NCI-H226 (cell line): ENCODE measurements at regions not wholly inside any gene's neighbourhood (a gene's known extent, or its start where the extent isn't known, plus 50 kb on each side); places are given as distances from the start of the nearest gene placed in this dataset.
A peak's percentile ranks its signal among the peaks of the same experiment; 100 is the strongest.

Source experiments
- DNase-seq: peaks from one replicate; pipeline ENCODE4 v3.0.0-alpha.2; 2015

DNA sequence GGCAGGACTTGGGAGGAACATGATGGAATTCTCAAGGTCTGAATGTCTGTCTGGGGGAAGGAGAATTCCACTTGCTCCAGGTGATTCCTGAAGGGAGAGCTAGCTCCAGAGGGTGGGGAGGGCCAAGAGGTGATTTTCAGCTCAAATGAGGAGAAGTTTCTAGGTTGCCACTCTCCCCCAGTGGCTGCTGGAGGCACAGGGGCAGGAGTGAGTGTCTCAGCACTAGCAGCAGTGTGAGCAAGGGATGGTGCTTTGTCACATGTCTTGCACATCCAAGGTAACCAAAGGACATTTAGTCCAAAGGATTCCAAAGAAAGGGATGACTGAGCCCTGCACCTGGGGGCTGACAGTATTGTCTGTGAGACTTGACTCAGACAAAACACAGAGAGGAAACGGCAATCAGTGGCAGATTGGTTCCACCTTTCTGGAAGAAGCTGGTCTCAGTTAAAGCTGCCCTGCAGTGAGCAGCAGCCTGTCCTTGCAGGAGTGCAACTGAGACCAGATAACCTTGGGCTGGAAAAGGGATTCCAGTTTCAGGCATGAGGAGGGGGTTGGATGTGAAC lies 51.2 kb upstream of the PCBD1 start:
- DNase-seq: no peak

DNA sequence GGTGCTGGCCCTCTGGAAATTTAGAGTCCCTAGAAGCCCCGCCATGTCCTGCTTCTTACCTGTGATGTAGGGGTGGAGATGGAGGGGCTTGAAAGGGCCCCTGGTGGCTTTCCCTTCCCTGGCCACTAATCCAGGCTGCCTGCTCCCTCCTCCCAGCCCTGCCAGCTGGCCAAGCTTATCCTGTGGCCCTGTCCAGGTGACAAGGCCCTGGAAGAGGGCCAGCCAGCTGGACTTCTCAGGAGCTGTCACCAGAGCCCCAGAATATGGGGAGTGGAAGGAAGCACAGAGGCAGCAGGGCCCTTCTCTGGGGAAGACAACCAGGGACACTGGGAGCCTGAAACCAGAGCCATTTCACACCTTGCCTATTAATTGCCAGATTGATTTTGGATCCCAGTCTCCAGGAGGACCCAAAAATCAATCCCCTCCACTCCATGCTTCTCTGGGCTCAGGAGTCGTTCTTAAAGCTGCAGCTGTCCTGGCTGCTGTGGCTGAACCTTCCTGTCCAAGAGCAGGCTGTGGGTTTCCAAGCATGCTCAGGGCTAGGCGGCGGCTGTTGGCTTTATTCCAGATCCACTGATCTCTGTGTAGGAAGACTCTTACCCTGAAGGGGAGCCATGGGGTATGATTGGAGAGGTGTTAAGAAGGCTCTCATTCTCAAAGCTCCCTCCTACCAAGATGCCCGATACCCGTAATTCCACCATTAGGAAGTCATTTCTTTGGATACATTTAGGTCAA lies 52.6 kb upstream of the PCBD1 start:
- DNase-seq: peak; percentile 16

DNA sequence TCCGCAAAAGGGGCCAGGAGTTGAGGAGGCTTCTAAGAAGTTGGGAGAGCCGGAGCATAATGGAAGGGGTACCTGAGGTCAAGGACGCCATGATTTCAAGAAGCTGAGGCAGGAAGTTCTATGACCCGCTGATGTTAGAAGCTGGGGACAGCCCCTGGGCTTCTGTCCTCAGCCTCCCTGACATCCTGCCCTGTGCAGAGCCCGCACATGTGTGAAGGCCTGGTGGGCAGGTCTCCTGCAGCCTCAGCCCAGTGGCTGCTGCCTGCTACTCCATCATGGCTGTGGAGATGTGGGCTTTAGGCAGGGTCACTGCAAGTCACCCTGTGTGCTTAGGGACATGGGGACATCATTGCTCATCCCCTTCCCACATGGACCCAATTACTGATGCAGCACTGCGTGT lies 53.8 kb upstream of the PCBD1 start:
- DNase-seq: no peak

DNA sequence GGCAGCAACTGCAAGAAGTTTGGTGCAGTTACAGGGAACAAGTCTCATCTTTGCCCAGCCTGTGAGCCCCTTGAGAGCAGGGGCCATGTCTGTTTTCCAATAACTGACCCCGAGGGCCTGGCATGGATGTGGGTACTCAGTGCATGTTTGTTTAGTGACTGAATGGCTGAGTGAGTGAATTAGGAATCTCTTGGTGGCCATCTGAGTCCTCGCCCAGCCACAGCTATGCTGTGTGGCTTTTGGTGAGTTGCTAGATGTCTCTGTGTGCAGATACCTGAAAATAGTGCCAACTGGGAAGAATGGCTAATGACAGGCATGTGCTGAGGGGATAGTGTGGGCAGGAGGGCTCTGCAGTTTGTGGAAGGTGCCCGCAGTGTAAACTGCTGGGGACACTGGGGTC lies 54.4 kb upstream of the PCBD1 start:
- no peak for DNase-seq

DNA sequence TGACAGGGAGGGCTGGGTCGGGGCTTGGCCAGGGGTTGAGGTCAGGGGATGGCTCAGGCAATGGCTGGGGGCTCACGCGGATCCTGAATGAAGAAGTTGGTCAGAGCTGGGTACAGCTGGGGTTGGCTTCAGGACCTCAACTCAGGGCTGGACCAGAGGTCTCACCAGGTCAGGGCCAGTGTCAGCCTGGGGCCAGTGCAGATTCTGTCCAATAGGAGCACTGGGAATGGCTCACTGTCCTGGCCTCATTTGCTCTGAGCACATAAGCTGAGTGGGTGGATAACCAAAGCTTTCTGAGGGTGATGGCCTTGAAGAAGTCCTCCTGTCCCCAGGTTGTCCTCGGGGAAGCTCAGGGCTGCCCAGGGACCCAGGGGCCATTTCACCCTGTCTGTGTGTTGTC lies 54.9 kb upstream of the PCBD1 start:
- DNase-seq: no peak

DNA sequence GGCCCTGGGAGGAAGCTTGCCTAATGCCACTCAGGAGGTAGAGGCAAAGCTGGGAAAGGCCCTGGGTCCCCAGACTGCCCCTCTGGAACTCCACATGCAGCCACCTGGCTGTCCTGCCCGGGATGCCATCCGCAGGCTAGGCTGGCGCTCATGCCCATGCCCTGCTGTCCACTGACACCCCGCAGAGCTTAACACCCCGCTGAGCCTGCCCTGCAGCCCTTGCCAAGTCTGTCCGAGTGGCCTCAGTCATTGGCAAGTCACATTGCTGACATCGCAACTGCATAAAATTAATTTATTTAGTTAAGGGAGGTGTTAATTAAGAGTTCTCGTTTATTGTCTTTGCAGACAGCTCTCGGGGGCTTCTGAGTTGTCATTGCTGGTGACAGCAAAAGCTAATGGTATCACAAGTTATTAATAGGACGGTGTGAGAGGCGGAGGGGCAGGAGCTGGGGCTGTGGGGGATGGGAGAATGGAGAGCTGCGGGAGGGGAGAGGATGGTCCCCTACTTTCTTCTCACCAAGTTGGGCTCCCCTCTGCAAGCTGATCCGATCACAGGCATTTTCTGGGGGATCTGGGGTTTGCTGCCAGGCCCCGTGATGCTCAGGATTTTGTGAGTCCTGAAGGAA lies 55.6 kb upstream of the PCBD1 start:
- no peak for DNase-seq

DNA sequence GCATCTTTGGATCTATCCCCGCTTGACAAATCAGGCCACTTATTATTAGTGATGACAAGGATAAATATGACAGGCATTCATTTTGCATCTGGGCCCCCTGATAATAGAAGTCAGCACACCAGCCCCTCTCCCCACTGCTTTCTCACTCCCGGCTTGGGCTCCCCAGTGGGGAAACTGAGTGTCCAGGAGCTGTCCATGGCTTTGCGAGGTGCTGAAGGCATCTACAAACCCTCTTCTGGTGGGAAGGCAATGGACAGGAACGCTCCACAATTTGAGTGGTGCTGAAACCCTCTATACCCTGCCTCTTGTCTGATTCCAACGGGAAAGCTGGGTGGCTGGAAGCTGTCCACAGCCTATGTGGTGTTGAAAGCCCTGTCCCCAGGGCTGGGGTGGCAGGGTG lies 61.7 kb upstream of the PCBD1 start:
- DNase-seq: no peak

DNA sequence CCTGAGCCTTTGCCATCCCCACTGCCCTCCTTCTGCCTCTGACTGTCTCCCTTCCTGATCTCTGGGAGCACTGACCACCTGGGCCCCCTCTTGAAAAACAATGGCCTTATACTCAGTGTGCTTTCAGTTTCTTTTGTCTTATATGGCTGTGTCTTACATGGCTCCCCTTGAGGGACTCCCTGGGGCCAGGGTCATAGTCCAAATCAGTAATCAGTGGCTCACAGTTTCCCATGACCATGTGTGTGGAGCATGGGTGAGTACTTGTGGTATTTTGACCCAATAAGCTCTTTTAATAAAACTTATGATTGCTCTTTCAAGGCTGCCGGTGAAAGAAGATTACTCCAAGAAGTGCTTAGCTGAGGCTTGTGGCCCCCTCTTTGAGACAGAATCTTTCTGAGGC lies 62.4 kb upstream of the PCBD1 start:
- DNase-seq: no peak

DNA sequence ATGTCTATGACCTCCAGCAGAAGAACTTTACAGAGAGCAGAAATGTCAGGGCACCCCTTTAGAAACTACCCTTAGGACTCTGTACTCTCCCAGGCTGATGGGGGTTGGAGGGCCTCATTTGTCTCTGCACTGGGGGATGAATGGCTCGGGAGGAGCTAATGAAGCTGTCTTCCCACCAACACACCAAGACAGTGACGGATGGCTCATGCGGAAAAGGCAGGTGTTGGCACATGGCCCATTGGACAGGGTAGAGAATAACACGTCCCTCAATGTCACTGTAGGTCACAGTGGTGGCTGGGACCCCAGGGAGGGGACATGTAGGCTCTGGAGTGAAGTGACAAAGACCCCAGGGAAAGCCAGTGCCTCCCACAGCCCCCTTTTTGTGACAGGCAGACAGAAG lies 64.0 kb upstream of the PCBD1 start:
- DNase-seq: no peak

DNA sequence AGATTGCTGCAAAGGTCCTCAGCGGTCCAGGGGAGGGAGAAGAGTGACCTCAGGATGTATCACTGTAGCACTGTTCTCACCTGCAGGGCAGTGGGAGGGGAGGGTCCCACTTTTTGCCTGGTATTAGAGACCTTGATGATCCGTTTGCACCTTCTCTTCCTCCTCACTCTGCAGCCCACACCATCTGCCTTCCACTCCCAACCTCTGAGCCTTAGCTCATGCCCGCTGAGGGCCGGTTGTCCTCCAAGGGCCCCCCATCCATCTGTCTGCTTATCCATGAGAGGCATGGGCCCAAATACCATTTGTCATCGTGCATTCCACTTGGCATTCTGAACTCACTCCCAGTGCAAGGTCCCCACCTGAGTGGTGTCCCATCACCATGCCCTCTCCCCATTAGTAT lies 64.6 kb upstream of the PCBD1 start:
- no peak for DNase-seq

DNA sequence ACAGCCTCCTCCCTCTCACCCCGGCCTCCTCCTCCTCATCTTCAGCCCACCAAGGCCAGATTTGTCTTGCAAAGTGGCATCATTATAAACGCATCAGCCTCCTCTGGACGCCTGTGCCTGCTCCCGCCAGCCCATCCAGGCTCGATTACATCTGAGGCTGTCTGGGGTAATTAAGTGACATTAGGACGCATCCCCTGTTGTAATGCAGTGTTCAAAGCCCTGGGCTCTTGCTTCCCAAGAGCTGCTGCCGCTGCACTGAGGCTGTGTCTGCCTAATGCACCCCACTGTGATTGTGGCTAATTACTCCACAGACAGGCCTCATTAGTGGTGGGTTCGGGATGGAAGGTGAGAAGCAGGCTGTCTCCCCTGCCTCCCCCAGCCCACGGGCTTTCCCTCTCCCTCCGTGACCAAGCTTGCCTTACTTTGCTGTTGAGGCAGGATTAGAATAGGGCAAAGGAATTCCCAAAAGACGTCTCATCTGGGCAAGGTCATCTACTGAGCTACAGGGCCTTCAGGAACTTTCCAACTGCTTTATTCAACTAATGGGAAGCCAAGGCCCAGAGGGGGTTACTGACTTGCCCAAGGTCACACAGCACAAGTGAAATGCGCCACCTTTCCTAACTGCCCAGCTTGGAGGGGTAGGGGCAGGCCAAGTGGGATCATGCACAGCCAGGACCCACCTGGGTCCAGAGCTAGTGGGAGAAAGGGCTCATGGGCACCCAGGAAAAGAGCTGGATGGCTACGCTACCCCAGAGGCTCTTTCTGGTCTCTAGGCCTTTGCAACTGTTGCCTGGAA lies 66.2 kb upstream of the PCBD1 start:
- DNase-seq: no peak

DNA sequence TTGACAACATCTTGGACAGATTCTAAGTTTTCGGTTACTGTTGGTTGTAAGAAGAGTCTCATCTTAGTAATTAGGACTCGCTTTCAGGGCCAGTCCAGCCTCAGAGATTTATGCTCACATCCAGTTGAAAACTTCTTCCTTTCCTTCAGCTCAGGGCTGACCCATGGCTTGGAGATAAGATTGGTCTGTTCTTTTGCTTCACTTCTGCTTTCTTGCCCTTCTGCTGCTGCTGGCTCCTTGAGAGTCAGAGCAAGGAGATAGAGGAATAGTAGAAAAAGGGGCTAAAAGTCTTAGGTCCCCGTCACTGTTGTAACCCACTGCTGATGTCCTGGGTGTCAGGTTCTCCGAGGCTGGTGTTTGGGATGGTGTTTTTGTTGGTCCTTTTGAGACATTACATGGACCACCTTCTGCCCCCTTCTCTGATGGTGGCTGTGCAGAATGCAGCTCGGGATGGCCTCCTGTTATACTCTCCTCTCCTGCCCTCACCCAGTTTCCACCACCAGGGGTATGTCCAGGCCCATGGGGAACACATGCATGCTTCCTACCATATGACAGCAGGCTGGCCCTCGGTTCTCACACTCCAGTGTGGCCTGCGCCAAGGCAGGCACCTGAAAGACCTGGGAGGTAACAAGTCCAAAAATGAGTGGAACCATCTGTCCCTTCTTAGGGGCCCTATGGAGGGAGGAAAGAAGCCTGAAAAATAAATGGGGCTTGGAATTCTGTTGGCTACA lies 67.8 kb upstream of the PCBD1 start:
- no peak for DNase-seq

DNA sequence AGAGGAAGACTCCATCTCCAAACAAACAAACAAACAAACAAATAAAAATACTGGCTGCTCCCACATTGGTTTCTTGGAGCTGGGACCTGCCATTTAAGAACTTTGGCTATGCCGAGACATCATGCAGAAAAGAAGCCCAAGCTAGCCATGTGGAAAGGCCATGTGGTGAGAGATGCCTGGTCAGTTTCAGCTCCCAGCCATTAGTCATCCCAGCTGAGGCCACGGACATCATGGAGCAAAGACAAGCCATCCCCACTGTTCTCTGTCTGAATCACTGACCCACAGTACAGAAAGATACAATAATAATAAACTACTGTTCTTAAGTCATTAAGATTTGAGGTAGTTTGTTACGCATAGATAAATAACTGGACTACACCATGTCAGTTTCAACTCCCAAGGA lies 70.0 kb upstream of the PCBD1 start:
- DNase-seq: no peak

DNA sequence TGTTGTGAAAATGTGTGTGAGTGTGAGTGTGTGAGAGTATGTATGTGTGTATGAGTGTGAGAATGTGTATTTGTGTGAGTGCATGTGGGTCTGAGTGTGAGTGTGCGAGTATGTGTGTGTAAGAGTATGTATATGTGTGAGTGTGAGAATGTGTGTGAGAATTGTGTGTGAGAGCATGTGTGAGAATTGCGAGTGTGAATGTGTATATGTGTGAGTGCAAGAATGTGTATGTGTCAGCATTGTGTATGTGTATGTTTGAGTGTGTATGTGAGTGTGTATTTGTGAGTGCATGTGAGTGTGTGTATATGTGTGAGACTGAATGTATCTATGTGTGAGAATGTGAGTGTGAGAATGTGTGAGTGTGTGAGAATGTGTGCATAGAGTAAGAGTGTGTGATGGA lies 72.0 kb upstream of the PCBD1 start:
- no peak for DNase-seq

DNA sequence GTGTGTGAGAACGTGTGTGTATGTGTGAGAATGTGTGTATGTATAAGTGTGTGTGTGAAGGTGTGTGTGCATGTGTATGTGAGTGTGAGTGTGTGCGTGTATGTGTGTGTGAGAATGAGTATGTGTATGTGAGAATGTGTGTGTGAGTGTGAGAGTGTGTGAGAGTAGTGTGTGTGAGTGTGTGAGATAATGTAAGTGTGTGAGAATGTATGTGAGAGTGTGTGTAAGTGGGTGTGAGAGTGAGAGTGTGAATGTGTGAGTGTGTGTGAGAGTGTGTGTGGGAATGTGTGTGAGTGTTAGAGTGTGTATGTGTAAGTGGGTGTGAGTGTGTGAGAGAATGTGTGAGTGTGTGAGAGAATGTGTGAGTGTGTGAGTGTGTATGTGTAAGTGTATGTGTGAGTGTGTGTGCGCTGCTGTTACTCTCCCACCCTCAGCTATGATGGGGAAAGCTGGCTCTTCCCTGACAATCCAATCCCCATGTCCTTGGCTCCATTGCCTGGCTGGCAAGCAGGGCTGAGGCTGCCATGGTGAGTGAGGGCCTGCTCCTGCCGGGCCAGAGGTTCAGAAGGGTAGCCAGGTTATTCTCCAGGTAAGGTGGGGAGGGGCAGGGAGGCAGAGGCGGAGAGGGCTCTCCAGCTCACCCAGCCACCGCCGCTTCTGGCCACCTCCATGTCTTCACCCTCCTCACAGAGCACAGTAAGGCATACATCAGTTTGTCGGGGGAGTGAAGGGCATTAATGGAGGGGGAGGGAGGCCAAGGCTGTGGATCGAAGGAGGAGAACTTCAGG lies 72.6 kb upstream of the PCBD1 start:
- DNase-seq: no peak

DNA sequence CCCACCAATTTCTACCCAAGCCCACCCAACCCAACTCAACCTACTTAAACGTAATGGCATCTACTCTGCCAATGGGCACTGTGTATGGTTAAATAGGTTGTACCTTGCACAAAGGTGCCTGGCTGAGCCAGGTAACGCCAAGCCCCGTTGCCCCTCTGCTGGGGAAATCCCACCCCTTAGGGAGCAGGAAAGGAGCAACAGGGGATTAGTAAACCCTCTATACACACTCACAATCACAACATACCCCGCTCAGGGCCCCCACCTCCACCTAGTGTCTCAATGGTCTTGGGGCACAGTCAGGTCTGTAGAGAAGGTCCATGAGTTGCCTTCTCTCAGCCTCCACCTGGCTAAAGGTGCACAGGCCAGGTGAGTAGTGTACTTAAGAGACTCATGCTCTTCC lies 74.3 kb upstream of the PCBD1 start:
- DNase-seq: no peak

DNA sequence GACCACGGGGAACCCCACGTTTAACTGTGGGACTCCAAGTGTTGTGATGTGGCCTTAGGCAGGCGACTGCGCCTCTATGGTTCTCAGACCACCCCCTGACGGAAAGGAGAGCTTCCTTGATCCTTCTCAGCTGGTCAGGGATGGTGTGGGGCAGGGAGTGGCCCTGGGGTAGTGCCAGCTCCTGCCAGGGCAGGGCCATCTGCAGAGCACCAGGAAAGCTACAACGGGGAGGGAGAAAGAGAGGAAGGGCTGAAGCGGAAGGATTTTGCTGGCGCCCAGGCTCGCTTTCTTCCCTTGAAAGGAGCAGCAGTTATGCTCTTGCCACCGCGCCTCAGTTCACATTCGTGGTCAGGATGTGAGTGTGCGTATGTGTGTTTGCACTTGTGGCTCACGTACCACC lies 74.9 kb upstream of the PCBD1 start:
- no peak for DNase-seq

DNA sequence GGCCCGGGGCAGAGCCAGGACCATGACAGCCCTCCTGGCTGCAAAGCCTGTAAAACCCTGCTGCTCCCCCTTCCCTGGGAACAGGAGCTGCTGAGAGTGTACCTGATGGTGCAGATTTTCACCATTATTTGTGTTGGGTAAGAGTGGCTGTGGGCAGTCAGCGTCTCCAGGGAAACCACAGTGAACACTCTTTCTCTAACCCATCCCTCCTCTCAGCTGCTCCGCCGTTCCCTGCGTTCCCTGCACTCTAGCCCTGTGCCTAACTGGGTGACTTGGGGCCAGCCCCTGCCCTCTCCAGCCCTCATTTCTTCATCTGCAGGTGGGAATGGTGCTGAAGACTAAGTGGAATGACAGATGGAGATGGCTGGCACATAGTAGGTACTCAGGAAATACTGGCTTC lies 75.9 kb upstream of the PCBD1 start:
- DNase-seq: no peak

DNA sequence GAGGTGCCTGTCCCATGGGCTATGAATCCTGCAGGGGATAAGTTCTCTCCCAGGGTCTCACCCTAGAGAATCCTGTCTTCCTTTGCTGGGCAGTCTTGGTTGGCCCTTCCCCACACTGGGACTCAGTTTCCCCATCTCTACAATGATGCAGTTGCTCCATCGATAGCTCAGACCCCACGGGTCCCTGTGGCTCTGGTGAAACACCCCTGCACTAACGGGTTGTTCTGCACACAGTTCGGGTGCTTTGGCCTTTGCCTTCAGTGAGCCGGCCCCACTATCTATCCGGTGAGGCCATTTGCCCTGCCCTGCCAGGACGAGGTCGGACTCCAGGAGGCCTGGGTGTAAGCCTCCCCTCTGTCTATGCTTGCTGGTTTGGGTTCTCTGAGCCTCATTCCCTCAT lies 76.5 kb upstream of the PCBD1 start:
- no peak for DNase-seq

DNA sequence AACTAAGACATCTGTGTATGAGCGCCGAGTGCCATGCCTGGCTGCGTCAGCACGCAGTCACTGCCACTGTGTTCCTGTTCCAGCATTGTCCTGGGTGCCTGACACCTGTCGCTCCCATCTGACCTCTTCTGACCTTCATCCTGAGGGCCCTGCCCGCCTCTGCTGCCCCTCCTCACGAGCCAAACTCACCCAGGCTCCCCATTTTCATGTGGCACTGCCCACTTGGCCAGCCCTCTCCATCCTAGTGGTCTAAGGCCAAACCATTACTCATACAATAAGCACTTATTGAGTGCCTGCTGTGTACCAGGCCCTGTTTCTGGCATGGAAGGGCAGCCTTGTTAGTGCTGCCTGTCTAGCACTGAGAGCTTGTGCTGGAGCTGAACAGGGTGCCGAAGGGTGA lies 77.2 kb upstream of the PCBD1 start:
- DNase-seq: no peak

DNA sequence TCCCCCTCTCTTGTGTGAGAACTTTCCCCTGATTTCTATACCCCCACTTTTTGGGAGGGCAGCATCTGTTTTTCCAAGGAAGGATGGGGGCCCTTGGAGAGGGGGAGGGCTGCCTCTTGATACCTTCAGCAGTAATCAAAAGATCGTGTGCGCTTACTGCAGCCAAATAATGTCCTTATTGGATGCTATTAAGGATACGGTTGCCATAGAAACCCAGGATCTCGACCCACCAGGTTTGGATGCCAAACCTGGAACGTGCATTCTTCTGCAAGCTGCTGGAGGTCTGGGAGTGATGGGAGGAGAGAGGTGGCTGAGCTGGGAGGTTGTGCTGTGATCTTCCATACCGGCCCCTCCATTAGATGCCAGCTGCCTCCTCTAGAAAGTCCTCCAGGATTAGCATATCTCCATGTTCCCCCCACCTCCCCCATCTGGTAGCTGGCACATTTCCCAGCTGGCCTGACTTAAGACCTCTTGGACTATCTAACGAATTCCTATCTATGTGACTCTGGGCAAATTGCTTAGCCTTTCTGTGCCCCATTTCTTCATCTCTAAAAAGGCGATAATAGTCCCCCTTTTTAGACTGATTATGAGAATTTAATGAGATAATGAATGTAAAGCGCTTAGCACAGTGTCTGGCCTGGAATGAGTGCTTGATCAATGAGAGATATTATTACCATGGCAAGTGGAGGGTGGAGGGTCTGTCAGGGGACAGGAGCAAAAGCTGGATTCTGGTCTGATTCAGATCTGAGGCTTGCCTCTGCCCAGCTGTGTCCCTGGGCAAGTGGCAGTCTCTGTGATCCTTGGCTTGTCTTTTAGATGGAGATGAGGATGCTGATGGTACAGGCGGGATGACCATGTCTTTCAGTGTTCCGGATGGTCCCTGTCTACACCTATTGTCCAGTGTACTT lies 78.5 kb upstream of the PCBD1 start:
- no peak for DNase-seq
